ENCODE measurements at regions not wholly inside any gene's neighbourhood (a gene's known extent, or its start where the extent isn't known, plus 50 kb on each side); places are given as distances from the start of the nearest gene placed in this dataset.
"Not testable (repeated sequence)": the region's sequence is repeated elsewhere in the genome, so short reads cannot be mapped to it uniquely, and the experiment has no call there.

DNA sequence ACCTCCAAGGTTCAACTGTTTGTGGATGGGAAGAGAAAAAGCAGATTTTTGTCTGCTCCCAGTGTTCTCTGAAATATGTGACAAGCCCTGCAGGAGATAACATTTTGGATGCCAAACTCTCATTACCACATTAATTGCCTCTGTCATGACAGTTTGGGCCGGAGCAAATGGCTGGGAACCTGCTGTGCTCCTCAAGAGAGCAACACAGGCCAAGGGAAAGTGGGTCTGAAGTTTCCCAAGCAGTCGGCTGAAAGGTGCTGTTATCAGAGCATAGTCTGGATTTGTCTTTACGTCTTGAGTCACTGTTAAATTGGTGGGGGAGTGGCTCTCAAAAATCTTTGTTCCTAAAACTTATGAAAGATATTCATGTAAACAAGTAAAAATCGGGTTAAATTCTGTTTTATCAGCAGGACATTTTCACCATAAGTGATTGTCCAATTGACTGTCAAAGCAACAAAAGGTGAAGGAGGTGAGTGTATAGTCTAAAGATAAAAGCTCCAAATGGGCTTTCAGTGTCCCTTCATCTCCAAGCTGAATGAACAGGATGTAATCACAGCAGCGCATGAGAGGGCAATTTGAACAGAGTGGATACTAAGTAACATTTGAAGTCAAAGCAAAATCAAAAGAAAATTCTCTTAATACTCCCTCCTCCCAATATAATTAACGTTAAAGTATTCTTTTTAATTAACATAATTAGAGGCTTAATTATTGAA lies 844.8 kb downstream of the PCDH17 start:
- DNase-seq: no peak
- no peak overlapping the region for H3K27ac Mint-ChIP-seq
- H3K4me3 Mint-ChIP-seq: no peak overlapping the region
- no peak for ATAC-seq
- H3K27me3 Mint-ChIP-seq: no peaks in the 10 kb centered on the region
- no peaks in the 10 kb centered on the region for H3K4me1 Mint-ChIP-seq
- H3K9me3 Mint-ChIP-seq: peaks cover 3 to 5% of the 10 kb centered on the region in 2 donors

DNA sequence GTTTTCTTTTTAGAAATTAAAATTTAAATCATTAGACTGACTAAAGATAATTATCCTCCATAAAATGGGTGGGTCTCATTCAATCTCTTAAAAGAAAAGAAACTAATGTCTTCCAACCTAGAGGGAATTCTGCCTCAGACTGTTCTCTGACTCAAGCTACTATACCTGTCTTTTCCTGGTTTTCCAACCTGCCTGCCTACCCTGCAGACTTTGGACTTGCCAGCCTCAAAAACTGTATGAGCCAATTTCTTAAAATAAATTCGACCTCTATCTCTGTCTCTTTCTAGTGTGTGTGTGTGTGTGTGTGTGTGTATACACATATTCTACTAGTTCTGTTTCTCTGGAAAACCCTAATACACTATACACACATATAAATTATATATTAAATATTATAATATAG lies 847.3 kb downstream of the PCDH17 start:
- Mint-ChIP-seq H3K9me3 (peaks cover 0 to 6% of the 10 kb centered on the region in 2 donors), H3K4me1 (no peaks in the 10 kb centered on the region), H3K27ac (no peak overlapping the region), H3K4me3 (no peak overlapping the region), H3K27me3 (no peaks in the 10 kb centered on the region)
- DNase-seq: no peak
- ATAC-seq: no peak

DNA sequence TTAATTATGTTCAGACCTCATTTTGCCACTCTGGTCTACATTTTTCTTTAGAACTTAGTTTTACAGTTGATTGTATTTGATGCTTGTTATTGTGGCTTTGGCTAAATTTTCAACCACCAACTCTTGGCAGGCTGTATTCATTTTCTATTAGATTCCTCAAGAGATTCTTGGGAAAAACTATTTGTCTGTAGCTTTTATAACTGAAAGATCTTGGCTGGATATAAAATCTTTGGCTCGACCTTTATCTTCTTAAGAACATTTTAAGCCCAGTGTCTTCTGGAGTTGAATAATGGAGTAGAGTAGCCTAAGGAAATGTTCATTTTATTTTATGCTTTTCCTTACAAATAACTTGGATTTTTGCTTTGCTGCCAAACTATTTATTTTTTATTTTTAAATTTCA lies 848.5 kb downstream of the PCDH17 start:
- no peak overlapping the region for H3K4me3 Mint-ChIP-seq
- no peaks in the 10 kb centered on the region for H3K27me3 Mint-ChIP-seq
- DNase-seq (no peak), ATAC-seq (no peak)
- no peak overlapping the region for H3K27ac Mint-ChIP-seq
- H3K4me1 Mint-ChIP-seq: no peaks in the 10 kb centered on the region
- H3K9me3 Mint-ChIP-seq: peaks cover 0 to 6% of the 10 kb centered on the region in 2 donors

DNA sequence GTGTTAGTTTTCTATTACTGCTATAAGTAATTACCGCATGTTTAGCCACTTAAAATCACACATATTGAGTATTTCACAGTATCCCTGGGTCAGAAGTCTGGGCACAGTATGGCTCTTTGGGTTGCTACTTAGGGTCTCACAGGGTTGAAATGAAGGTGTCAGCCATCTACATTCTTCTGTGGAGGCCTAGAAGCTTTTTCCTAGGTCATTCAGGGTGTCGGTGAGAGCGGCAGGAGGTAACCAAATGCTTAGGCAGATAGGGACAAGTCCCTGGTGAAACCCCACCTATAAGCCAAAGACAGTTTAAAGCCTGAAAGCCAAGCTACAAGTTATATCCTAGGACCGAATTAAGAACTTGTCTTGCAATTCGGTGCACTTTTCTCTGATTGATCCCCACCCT lies 856.7 kb downstream of the PCDH17 start:
- no peak for DNase-seq
- H3K27me3 Mint-ChIP-seq: no peaks in the 10 kb centered on the region
- H3K4me3 Mint-ChIP-seq: no peak overlapping the region
- peaks cover 5 to 8% of the 10 kb centered on the region in 2 donors for H3K9me3 Mint-ChIP-seq
- no peak for ATAC-seq
- H3K4me1 Mint-ChIP-seq: no peaks in the 10 kb centered on the region
- H3K27ac Mint-ChIP-seq: no peak overlapping the region

DNA sequence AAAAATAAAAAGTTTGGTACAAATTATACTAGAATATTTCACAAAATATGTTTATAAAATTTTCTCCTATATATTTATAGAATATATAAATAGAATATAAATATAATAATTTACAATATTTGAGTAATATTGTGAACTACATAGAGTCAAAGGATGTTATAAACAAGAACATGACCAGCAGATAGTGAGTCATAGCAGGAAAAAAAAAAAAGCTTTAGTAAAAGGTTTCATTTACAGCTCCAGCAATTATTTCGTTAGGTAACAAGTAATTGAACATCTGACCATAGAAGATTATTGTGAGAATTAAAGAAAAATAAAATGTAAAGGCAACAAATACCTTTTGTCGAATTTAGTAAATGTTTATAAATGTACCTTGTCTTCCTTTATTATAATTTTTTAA lies 864.1 kb downstream of the PCDH17 start:
- H3K4me3 Mint-ChIP-seq: no peak overlapping the region
- H3K27ac Mint-ChIP-seq: no peak overlapping the region
- H3K27me3 Mint-ChIP-seq: no peaks in the 10 kb centered on the region
- DNase-seq (no peak), ATAC-seq (no peak)
- no peaks in the 10 kb centered on the region for H3K4me1 Mint-ChIP-seq
- no peaks in the 10 kb centered on the region for H3K9me3 Mint-ChIP-seq

DNA sequence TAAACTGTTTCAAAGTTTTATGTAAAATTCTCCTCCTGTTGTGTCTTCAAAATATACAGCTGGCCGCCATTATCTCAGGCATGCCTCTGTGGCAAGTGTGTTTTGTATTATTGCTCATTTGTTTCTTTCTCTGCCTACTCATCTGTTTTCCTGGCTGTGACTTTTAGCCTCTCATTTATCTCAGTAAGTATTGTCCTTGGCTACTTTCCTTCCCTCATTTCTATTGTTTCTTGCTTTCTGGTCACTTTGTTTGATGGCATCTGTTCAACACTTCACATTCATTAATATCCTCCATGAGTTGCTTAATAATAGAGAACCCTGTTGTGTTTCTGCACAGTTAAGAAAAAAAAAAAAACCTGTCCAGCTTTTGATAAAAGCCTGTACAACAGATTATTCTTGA lies 869.4 kb downstream of the PCDH17 start:
- no peak for DNase-seq
- ATAC-seq: no peak
- Mint-ChIP-seq H3K4me3 (no peak overlapping the region), H3K27ac (no peak overlapping the region), H3K27me3 (no peaks in the 10 kb centered on the region), H3K9me3 (peaks cover 0 to 10% of the 10 kb centered on the region in 2 donors), H3K4me1 (no peaks in the 10 kb centered on the region)

DNA sequence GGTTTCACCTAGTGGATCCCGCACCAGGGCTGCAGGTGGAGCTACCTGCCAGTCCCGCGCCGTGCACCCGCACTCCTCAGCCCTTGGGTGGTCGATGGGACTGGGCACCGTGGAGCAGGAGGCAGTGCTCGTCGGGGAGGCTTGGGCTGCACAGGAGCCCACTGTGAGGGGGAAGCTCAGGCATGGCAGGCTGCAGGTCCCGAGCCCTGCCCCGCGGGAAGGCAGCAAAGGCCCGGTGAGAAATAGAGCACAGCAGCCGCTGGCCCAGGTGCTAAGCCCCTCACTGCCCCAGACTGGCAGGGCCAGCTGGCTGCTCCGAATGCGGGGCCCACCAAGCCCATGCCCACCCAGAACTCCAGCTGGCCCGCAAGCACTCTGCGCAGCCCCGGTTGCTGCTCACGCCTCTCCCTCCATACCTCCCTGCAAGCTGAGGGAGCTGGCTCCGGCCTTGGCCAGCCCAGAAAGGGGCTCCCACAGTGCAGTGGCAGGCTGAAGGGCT lies 872.7 kb downstream of the PCDH17 start:
- ATAC-seq, H3K9me3 Mint-ChIP-seq, DNase-seq, H3K4me3 Mint-ChIP-seq, H3K27me3 Mint-ChIP-seq, H3K4me1 Mint-ChIP-seq, H3K27ac Mint-ChIP-seq: not testable (repeated sequence)

DNA sequence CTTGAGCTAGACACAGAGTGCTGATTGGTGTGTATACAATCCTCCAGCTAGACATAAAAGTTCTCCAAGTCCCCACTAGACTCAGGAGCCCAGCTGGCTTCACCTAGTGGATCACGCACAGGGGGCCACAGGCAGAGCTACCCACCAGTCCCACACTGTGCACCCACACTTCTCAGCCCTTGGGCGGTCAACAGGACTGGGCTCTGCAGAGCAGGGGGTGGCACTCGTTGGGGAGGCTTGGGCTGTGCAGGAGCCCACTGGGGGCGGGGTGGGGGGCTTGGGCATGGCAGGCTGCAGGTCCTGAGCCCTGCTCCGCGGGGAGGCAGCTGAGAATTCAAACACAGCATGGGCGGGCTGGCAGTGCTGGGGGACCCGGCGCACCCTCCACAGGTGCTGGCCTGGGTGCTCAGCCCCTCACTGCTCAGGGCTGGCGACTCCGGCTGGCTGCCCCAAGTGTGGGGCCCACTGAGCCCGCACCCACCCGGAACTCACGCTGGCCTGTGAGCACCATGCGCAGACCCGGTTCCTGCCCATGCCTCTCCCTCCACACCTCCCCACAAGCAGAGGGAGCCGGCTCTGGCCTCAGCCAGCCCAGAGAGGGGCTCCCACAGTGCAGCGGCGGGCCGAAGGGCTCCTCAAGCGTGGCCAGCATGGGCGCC lies 873.8 kb downstream of the PCDH17 start:
- not testable (repeated sequence) for H3K9me3 Mint-ChIP-seq, H3K4me3 Mint-ChIP-seq, H3K4me1 Mint-ChIP-seq, DNase-seq, H3K27me3 Mint-ChIP-seq, H3K27ac Mint-ChIP-seq
- peak; percentile 46 for ATAC-seq

DNA sequence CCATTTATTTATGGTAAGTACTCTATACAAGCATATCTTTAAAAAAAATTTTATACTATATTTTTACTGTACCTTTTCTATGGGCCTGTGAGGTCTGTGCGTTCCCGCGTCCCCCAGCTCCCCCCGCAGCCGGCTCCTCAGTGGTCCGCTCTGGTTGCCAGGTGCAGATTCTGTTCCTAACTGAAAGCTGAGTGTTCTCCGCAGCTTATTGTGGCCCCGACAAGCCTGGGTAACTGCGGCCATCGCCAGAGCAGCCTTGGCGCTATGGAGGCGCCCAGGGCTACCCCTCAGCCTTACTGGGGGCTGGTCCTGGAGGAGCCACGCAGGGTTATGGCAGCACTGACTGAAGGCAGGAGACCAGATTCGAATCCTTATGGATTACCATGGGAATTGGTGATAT lies 896.8 kb downstream of the PCDH17 start:
- H3K9me3 Mint-ChIP-seq: peaks cover 11 to 20% of the 10 kb centered on the region in 2 donors
- no peaks in the 10 kb centered on the region for H3K27me3 Mint-ChIP-seq
- DNase-seq (no peak), ATAC-seq (no peak)
- no peaks in the 10 kb centered on the region for H3K4me1 Mint-ChIP-seq
- no peak overlapping the region for H3K27ac Mint-ChIP-seq
- no peak overlapping the region for H3K4me3 Mint-ChIP-seq

DNA sequence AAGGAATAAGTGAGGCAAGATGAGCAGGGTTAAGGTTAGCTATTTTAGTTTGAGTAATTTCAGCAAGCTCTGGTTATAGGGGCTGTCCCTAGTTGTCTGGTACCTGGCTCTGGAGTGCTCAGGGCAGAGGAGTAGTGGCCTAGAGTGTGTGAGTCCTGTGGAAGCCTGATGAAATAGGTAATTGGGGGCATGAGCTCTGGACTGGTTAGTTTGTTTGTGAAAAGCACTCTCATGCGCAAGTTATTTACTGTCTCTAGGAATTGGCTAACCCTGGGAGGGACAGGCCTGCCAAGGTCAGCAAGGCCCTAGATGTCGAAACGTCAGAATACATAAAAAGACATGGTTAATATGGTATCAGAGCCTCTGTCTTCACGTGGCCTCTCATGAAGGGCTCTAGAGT lies 900.1 kb downstream of the PCDH17 start:
- Mint-ChIP-seq H3K9me3 (peaks cover 15 to 20% of the 10 kb centered on the region in 2 donors), H3K27ac (no peak overlapping the region), H3K4me3 (no peak overlapping the region), H3K27me3 (no peaks in the 10 kb centered on the region), H3K4me1 (no peaks in the 10 kb centered on the region)
- DNase-seq: no peak
- no peak for ATAC-seq

DNA sequence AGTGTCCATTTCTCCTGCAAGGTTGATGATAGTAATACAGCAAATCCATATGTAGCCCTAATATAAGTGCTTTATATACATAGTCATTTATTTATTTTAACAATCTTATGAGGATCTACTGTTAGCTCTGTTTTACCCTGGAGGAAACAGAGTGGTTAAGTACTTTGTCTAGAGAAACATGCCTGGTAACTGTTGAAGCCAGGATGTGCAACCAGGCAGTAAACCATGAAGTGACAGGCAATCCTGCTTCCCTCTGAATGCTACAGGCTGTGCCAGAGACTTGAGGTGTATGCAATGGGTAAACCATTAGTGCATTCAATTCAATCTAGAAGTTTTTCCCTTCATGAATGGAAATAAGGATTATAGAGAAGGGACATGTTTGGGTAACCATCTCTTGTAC lies 911.0 kb downstream of the PCDH17 start:
- H3K27me3 Mint-ChIP-seq: no peaks in the 10 kb centered on the region
- no peak overlapping the region for H3K27ac Mint-ChIP-seq
- no peak overlapping the region for H3K4me3 Mint-ChIP-seq
- no peaks in the 10 kb centered on the region for H3K4me1 Mint-ChIP-seq
- no peak for DNase-seq
- no peak for ATAC-seq
- no peaks in the 10 kb centered on the region for H3K9me3 Mint-ChIP-seq

DNA sequence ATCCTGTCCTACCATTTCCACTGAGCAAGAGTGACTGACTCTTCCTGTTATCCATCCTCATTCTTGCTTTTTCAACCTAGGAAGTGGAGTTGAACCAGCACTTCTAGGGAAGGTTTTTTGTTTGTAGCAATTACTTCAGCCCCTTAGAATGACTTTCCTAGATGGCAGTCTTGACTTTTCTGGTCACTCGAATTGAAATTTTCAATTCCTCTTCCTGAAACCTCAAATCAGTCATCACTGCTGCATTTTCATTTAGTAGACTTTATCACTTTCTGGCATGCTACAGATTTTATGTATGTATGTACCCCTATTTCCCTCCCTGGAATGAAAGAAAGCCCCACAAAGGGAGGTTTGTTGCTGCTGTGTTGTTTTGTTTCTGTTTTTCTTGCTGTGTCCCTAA lies 915.9 kb downstream of the PCDH17 start:
- H3K27me3 Mint-ChIP-seq: no peaks in the 10 kb centered on the region
- no peak for ATAC-seq
- no peak for DNase-seq
- no peaks in the 10 kb centered on the region for H3K9me3 Mint-ChIP-seq
- no peak overlapping the region for H3K4me3 Mint-ChIP-seq
- H3K27ac Mint-ChIP-seq: no peak overlapping the region
- no peaks in the 10 kb centered on the region for H3K4me1 Mint-ChIP-seq

DNA sequence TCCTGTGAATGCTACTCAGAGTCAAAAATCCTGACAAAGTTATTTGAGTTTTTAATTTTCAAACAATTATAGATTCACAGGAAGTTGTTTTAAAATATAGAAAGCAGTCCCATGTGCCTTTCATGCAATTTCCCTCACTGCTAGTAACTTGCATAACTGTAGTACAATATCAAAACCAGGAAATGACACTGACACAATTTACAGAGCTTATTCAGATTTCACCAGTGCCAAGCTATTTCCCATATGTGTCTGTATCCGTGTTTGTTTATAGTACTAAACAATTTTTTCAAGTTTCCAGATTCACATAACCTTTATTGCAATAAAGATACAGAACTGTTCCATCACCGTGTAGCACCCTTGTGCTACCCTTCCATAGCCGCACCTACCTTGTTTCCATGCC lies 934.6 kb downstream of the PCDH17 start:
- DNase-seq (no peak), ATAC-seq (no peak)
- Mint-ChIP-seq H3K4me1 (no peaks in the 10 kb centered on the region), H3K4me3 (no peak overlapping the region), H3K27ac (no peak overlapping the region), H3K27me3 (no peaks in the 10 kb centered on the region), H3K9me3 (peaks cover 2 to 8% of the 10 kb centered on the region in 2 donors)

DNA sequence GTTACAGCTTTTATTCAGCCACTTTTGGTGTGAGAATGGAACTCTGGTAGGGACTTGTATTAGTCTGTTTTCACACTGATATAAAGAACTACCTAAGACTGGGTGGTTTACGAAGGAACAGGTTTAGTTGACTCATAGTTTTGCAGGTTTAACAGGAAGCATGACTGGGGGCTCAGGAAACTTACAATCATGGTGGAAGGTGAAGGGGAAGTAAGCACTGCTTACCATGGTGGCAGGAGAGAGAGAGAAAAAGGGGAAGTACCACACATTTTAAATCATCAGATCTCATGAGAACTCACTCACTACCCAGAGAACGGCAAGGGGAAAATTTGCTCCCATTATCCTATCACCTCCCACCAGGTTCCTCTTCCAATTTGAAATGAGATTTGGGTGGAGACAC lies 942.2 kb downstream of the PCDH17 start:
- DNase-seq (no peak), ATAC-seq (no peak)
- H3K27me3 Mint-ChIP-seq: no peaks in the 10 kb centered on the region
- H3K4me1 Mint-ChIP-seq: no peaks in the 10 kb centered on the region
- no peak overlapping the region for H3K27ac Mint-ChIP-seq
- peaks cover 19 to 26% of the 10 kb centered on the region in 2 donors for H3K9me3 Mint-ChIP-seq
- H3K4me3 Mint-ChIP-seq: no peak overlapping the region

DNA sequence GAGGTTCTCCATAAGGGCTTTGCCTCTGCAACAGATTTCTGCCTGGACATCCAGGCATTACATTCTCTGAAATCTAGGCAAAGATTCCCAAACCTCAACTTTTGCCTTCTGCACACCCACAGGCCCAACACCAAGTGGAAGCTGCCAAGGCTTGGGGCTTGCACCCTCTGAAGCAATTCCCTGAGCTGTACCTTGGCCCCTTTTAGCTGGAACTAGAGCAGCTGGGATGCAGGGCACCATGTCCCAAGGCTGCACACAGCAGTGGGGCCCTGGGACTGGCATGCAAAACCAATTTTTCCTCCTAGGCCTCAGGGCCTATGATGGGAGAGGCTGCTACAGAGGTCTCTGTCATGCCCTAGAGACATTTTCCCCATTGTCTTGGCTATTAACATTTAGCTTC lies 943.2 kb downstream of the PCDH17 start:
- no peaks in the 10 kb centered on the region for H3K27me3 Mint-ChIP-seq
- no peak overlapping the region for H3K27ac Mint-ChIP-seq
- DNase-seq (no peak), ATAC-seq (no peak)
- H3K9me3 Mint-ChIP-seq: peaks cover 23 to 26% of the 10 kb centered on the region in 2 donors
- H3K4me3 Mint-ChIP-seq: no peak overlapping the region
- no peaks in the 10 kb centered on the region for H3K4me1 Mint-ChIP-seq

DNA sequence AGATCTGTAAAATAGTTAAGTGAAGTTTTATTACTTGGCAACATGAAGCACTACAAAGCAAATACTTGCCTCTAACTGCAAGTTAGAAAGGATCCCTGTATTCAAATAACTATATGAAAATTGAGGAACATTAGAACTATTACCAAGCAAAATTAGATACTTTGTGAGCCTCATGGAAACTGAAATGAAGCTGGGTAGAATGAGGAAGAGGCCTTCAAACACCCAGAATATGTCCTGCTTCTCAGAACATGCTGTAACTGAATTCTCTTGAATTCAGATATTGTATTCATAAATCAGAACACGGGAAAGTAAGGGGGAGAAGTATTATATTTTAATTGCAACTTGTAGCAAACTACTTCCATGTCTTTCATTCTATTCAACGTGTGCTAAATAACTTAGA lies 947.9 kb downstream of the PCDH17 start:
- H3K4me1 Mint-ChIP-seq: no peaks in the 10 kb centered on the region
- DNase-seq (no peak), ATAC-seq (no peak)
- H3K27me3 Mint-ChIP-seq: no peaks in the 10 kb centered on the region
- H3K27ac Mint-ChIP-seq: no peak overlapping the region
- H3K9me3 Mint-ChIP-seq: peaks cover 9 to 17% of the 10 kb centered on the region in 2 donors
- no peak overlapping the region for H3K4me3 Mint-ChIP-seq

DNA sequence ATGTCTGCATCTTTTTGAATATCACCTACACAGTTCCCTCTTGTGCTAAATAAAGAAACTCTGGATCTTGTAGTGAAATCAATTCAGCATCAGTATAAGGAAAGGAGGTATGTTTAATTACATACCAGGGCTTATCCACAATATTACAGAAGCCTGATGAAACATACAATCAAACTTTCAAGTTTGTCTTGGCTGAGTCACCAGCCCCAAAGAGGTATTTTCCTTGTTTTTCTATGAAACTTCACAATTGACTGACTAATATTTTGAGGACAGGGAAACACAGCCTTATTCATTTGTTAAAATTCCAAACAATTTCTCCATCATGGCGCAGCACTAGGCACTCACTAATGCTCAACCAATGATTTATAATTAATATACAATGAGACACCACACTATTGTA lies 952.4 kb downstream of the PCDH17 start:
- no peaks in the 10 kb centered on the region for H3K4me1 Mint-ChIP-seq
- no peak for DNase-seq
- H3K27ac Mint-ChIP-seq: no peak overlapping the region

More for the DNA sequence above, 952.4 kb downstream of the PCDH17 start:
- Mint-ChIP-seq H3K9me3 (peaks cover 2 to 6% of the 10 kb centered on the region in 2 donors), H3K4me3 (no peak overlapping the region), H3K27me3 (no peaks in the 10 kb centered on the region)
- ATAC-seq: no peak
